Right atrium auricular region (tissue), 2 donors: ENCODE measurements at regions not wholly inside any gene's neighbourhood (a gene's known extent, or its start where the extent isn't known, plus 50 kb on each side); places are given as distances from the start of the nearest gene placed in this dataset.

ENCODE experiments used
- DNase-seq: peaks from one replicate; pipeline ENCODE4 v3.0.0-alpha.2; 2019; ENCODE audit warnings: low spot score
- H3K27ac ChIP-seq, 2 donors: fragments of 200-600 bp; sonication (generic); 1 replicate in 1 of 2; 2 replicates in 1 of 2; pipeline ENCODE4 v1.5.1; 2016 to 2019
- H3K27me3 ChIP-seq, 2 donors: fragments of 200-600 bp; sonication (generic); one replicate each; pipeline versions ENCODE4 v1.5.1 to v1.6.0; 2017 to 2019
- H3K36me3 ChIP-seq: fragments of 200-600 bp; sonication (generic); one replicate; pipeline ENCODE4 v1.5.1; 2016
- H3K4me1 ChIP-seq, 2 donors: fragments of 200-600 bp; sonication (generic); one replicate each; pipeline versions ENCODE4 v1.5.1 to v1.6.0; 2017 to 2019
- H3K4me3 ChIP-seq, 2 donors: fragments of 200-600 bp; sonication (generic); 1 replicate in 1 of 2; 2 replicates in 1 of 2; pipeline ENCODE4 v1.5.1; 2017 to 2019; ENCODE audit warnings: mild to moderate bottlenecking in 1 of 2, moderate library complexity in 1 of 2
- H3K9me3 ChIP-seq, 2 donors: fragments of 200-600 bp; sonication (generic); one replicate each; pipeline ENCODE4 v1.5.1; 2019
- CTCF ChIP-seq, 2 donors: fragments of 200-600 bp; sonication (generic); IDR thresholded peaks; one replicate each; pipeline ENCODE4 v1.5.1; 2019; ENCODE audit warnings: antibody characterized with exemption in 2 of 2

GRCh38 chr12:78611504-78611903 lies 253.1 kb upstream of the SYT1 start:
- Histone ChIP-seq H3K27me3 (no peaks in the 10 kb centered on the region), H3K4me1 (no peaks in the 10 kb centered on the region), H3K27ac (no peak overlapping the region), H3K36me3 (no peaks in the 10 kb centered on the region), H3K4me3 (no peak overlapping the region), H3K9me3 (no peaks in the 10 kb centered on the region)
- TF ChIP-seq CTCF (IDR thresholded peaks at IDR 0.05) = no peak
- no peak for DNase-seq

- Histone ChIP-seq H3K9me3 (no peaks in the 10 kb centered on the region), H3K4me3 (no peak overlapping the region), H3K4me1 (no peaks in the 10 kb centered on the region), H3K27me3 (no peaks in the 10 kb centered on the region), H3K36me3 (no peaks in the 10 kb centered on the region), H3K27ac (no peak overlapping the region)
- no peak for DNase-seq
- TF ChIP-seq CTCF (IDR thresholded peaks at IDR 0.05) = no peak
These were observed 252.4 kb upstream of the SYT1 start for GRCh38 chr12:78612190-78612589.

GRCh38 chr12:78617683-78618082 lies 246.9 kb upstream of the SYT1 start:
- Histone ChIP-seq H3K27ac (no peak overlapping the region), H3K4me3 (no peak overlapping the region), H3K9me3 (no peaks in the 10 kb centered on the region), H3K27me3 (no peaks in the 10 kb centered on the region), H3K4me1 (no peaks in the 10 kb centered on the region), H3K36me3 (no peaks in the 10 kb centered on the region)
- no peak for TF ChIP-seq CTCF (IDR thresholded peaks at IDR 0.05)
- DNase-seq = no peak

GRCh38 chr12:78622529-78623195 lies 241.9 kb upstream of the SYT1 start:
- Histone ChIP-seq H3K27me3 (no peaks in the 10 kb centered on the region), H3K27ac (no peak overlapping the region), H3K4me1 (no peaks in the 10 kb centered on the region), H3K4me3 (no peak overlapping the region), H3K9me3 (no peaks in the 10 kb centered on the region), H3K36me3 (no peaks in the 10 kb centered on the region)
- no peak for TF ChIP-seq CTCF (IDR thresholded peaks at IDR 0.05)
- no peak for DNase-seq

- Histone ChIP-seq H3K4me1 (no peaks in the 10 kb centered on the region), H3K36me3 (no peaks in the 10 kb centered on the region), H3K27ac (no peak overlapping the region), H3K27me3 (no peaks in the 10 kb centered on the region), H3K4me3 (no peak overlapping the region), H3K9me3 (peaks cover 0 to 16% of the 10 kb centered on the region in 2 donors)
- DNase-seq = no peak
- no peak for TF ChIP-seq CTCF (IDR thresholded peaks at IDR 0.05)
These were observed 236.0 kb upstream of the SYT1 start for GRCh38 chr12:78628491-78629100.
